T-helper 1 cell treated with Interleukin-12 subunit alpha and Interleukin-12 subunit beta and Interleukin-4 antibody, amounts not matched to agents 30 ng/mL and 1 ng/mL, for 36 hours (primary cell): ENCODE measurements at regions not wholly inside any gene's neighbourhood (a gene's known extent, or its start where the extent isn't known, plus 50 kb on each side); places are given as distances from the start of the nearest gene placed in this dataset.
"Not testable (repeated sequence)": the region's sequence is repeated elsewhere in the genome, so short reads cannot be mapped to it uniquely, and the experiment has no call there.

ENCODE experiments used
- intact Hi-C: fragments of 100-400 bp; cut with micrococcal nuclease; formaldehyde crosslinking; loops from one replicate; pipeline ENCODE4 v1.15.1; 2024

- intact Hi-C loops: no loop called here
These were observed 604.7 kb downstream of the TBC1D22A start for GRCh38 chr22:47367107-47367690.

- intact Hi-C loops: no loop called here
These were observed 603.7 kb downstream of the TBC1D22A start for GRCh38 chr22:47366026-47366767.

GRCh38 chr22:47361247-47361646, 598.8 kb downstream of the TBC1D22A start:
- intact Hi-C loops: no loop called here

- intact Hi-C loops: no loop called here
These were observed 595.0 kb downstream of the TBC1D22A start for GRCh38 chr22:47357493-47357892.

- intact Hi-C loops: no loop called here
These were observed 594.6 kb downstream of the TBC1D22A start for GRCh38 chr22:47357086-47357485.

GRCh38 chr22:47356511-47357011, 594.1 kb downstream of the TBC1D22A start:
- intact Hi-C loops: no loop called here

- intact Hi-C loops: no loop called here
These were observed 593.5 kb downstream of the TBC1D22A start for GRCh38 chr22:47355776-47356510.

GRCh38 chr22:47355388-47355725, 592.9 kb downstream of the TBC1D22A start:
- intact Hi-C loops: no loop called here

GRCh38 chr22:47354668-47355387, 592.4 kb downstream of the TBC1D22A start:
- intact Hi-C loops: no loop called here

GRCh38 chr22:47352920-47353700, 590.7 kb downstream of the TBC1D22A start:
- intact Hi-C loops: no loop called here

- intact Hi-C loops: no loop called here
These were observed 589.6 kb downstream of the TBC1D22A start for GRCh38 chr22:47351836-47352579.

GRCh38 chr22:47346287-47346686, 583.8 kb downstream of the TBC1D22A start:
- intact Hi-C loops: not testable (repeated sequence)

GRCh38 chr22:47345025-47345424, 582.6 kb downstream of the TBC1D22A start:
- intact Hi-C loops: no loop called here

GRCh38 chr22:47344414-47344813, 582.0 kb downstream of the TBC1D22A start:
- intact Hi-C loops: no loop called here

GRCh38 chr22:47343611-47344010, 581.2 kb downstream of the TBC1D22A start:
- intact Hi-C loops: no loop called here

GRCh38 chr22:47342446-47342845, 580.0 kb downstream of the TBC1D22A start:
- intact Hi-C loops: no loop called here

- intact Hi-C loops: no loop called here
These were observed 579.0 kb downstream of the TBC1D22A start for GRCh38 chr22:47341464-47341863.

GRCh38 chr22:47340851-47341436, 578.5 kb downstream of the TBC1D22A start:
- intact Hi-C loops: no loop called here

GRCh38 chr22:47337161-47337621, 574.7 kb downstream of the TBC1D22A start:
- intact Hi-C loops: no loop called here

- intact Hi-C loops: no loop called here
These were observed 573.5 kb downstream of the TBC1D22A start for GRCh38 chr22:47335958-47336357.
